Breast epithelium (tissue), 4 donors: ENCODE measurements at regions not wholly inside any gene's neighbourhood (a gene's known extent, or its start where the extent isn't known, plus 50 kb on each side); places are given as distances from the start of the nearest gene placed in this dataset.

Experiments used
- DNase-seq, 2 donors: peaks; one replicate each; pipeline ENCODE4 v3.0.0-alpha.2; 2019; ENCODE audit warnings: low spot score in 2 of 2
- H3K27ac ChIP-seq, 2 donors: fragments of 200-600 bp; sonication (generic) in 1 of 2; one replicate each; pipeline ENCODE4 v1.5.1; 2016 to 2019; ENCODE audit warnings: mild to moderate bottlenecking in 1 of 2
- H3K27me3 ChIP-seq, 2 donors: fragments of 200-600 bp; sonication (generic) in 1 of 2; one replicate each; pipeline versions ENCODE4 v1.5.1 to v1.6.0; 2017 to 2019; ENCODE audit warnings: control low read depth in 1 of 2, mild to moderate bottlenecking in 1 of 2
- H3K36me3 ChIP-seq: fragments of 200-600 bp; one replicate; pipeline ENCODE4 v1.5.1; 2019
- H3K4me1 ChIP-seq, 2 donors: fragments of 200-600 bp; sonication (generic); one replicate each; pipeline ENCODE4 v1.5.1; 2016 to 2019; ENCODE audit warnings: control low read depth in 1 of 2
- H3K4me3 ChIP-seq, 3 donors: fragments of 200-600 bp; sonication (generic); 1 replicate in 2 of 3; 2 replicates in 1 of 3; pipeline ENCODE4 v1.5.1; 2016 to 2019; ENCODE audit warnings: mild to moderate bottlenecking in 3 of 3, moderate library complexity in 2 of 3
- H3K9me3 ChIP-seq, 2 donors: fragments of 200-600 bp; sonication (generic) in 1 of 2; one replicate each; pipeline ENCODE4 v1.5.1; 2016 to 2019; ENCODE audit warnings: control low read depth in 1 of 2
- CTCF ChIP-seq, 3 donors: fragments of 450-650 bp; IDR thresholded peaks; one replicate each; pipeline ENCODE4 v1.5.1; 2016 to 2017; ENCODE audit warnings: antibody characterized with exemption in 3 of 3, mild to moderate bottlenecking in 3 of 3, moderate library complexity in 3 of 3
- POLR2A ChIP-seq: fragments of 450-650 bp; IDR thresholded peaks from one replicate; pipeline ENCODE4 v1.6.1; 2016; ENCODE audit warnings: antibody characterized with exemption, mild to moderate bottlenecking, moderate library complexity
- POLR2AphosphoS5 ChIP-seq, 3 donors: sonication (generic); formaldehyde crosslinking; IDR thresholded peaks; one replicate each; pipeline ENCODE4 v1.6.1; 2017; ENCODE audit warnings: antibody characterized with exemption in 3 of 3
- intact Hi-C: fragments of 100-400 bp; cut with DNase I; formaldehyde crosslinking; loops from one replicate; pipeline ENCODE4 v1.15.1; 2023; ENCODE audit warnings: low total_unique reads

DNA sequence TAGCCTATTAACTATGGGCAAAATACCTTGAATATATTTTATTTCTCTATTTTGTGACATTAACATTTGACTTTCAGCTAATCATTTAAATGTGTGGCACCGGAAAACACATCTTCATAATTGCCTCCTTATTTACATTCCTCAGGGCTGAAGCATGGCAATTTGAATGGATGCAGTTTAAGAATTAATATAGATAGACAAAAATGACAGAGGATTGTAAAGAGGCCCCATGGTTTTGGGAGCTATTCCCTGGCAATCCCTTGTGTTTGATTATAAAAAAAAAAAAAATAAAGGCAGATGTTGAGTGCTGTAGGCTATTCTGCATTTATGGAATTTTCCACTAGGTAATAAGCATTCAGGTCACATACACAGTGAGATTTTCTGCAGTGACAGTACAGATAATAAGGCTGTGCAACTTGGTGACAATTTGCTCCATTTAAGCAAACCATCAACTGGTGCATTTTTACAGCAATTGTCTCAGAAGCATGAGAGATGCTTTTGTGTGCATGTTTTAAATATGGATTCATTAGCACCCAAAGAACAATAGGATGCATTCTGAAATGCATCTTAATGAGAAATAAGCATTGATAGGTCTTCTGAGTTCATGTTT lies 123.2 kb upstream of the SLC38A4 start:
- TF ChIP-seq POLR2AphosphoS5 (IDR thresholded peaks at IDR 0.05), result no peak
- TF ChIP-seq CTCF (IDR thresholded peaks at IDR 0.05), result no peak
- TF ChIP-seq POLR2A, result no peak
- no peaks in the 10 kb centered on the region for H3K36me3 ChIP-seq
- H3K9me3 ChIP-seq, result no peaks in the 10 kb centered on the region
- H3K27ac ChIP-seq, result no peak overlapping the region
- intact Hi-C loops, result no loop called here
- DNase-seq, result no peak
- H3K4me1 ChIP-seq, result no peaks in the 10 kb centered on the region
- H3K27me3 ChIP-seq, result no peaks in the 10 kb centered on the region
- H3K4me3 ChIP-seq, result no peak overlapping the region

DNA sequence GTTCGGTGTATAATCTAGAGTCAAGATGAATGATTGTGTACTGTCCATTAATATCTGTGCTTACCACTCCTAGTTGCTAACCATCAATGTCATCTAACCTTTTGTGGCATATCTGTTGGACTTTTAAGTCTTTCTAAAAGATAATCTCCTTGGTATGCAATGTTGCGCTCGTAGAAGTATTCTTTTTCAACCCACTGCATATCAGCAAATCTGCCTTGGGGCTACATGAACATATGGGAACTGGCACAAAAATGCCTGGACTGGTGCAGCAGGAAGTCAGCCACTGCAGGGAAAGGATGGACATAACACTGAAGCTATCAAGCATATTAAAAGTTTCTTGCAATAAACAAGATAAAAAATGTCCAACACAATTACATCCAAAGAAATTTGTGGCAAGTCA lies 124.3 kb upstream of the SLC38A4 start:
- H3K36me3 ChIP-seq, result no peaks in the 10 kb centered on the region

GRCh38 chr12:46952880-46953483 lies 126.4 kb upstream of the PCED1B start:
- TF ChIP-seq POLR2AphosphoS5 (IDR thresholded peaks at IDR 0.05) (no peak), POLR2A (no peak), CTCF (IDR thresholded peaks at IDR 0.05) (no peak)
- no peaks in the 10 kb centered on the region for H3K27me3 ChIP-seq
- H3K4me1 ChIP-seq, result no peaks in the 10 kb centered on the region
- intact Hi-C loops, result no loop called here
- no peaks in the 10 kb centered on the region for H3K36me3 ChIP-seq
- no peak overlapping the region for H3K27ac ChIP-seq
- DNase-seq, result no peak
- no peak overlapping the region for H3K4me3 ChIP-seq
- H3K9me3 ChIP-seq, result no peaks in the 10 kb centered on the region

More for the DNA sequence above, 124.3 kb upstream of the SLC38A4 start:
- Histone ChIP-seq H3K27ac (no peak overlapping the region), H3K4me1 (no peaks in the 10 kb centered on the region), H3K27me3 (no peaks in the 10 kb centered on the region), H3K9me3 (no peaks in the 10 kb centered on the region), H3K4me3 (no peak overlapping the region)
- intact Hi-C loops, result no loop called here
- TF ChIP-seq POLR2AphosphoS5 (IDR thresholded peaks at IDR 0.05) (no peak), POLR2A (no peak), CTCF (IDR thresholded peaks at IDR 0.05) (no peak)
- DNase-seq, result no peak

- Histone ChIP-seq H3K27me3 (no peaks in the 10 kb centered on the region), H3K27ac (no peak overlapping the region), H3K4me3 (no peak overlapping the region), H3K4me1 (no peaks in the 10 kb centered on the region), H3K9me3 (no peaks in the 10 kb centered on the region), H3K36me3 (no peaks in the 10 kb centered on the region)
- intact Hi-C loops, result no loop called here
- DNase-seq, result no peak
- TF ChIP-seq POLR2A (no peak), CTCF (IDR thresholded peaks at IDR 0.05) (no peak), POLR2AphosphoS5 (IDR thresholded peaks at IDR 0.05) (no peak)
These were observed 122.9 kb upstream of the PCED1B start for GRCh38 chr12:46956451-46957035.

GRCh38 chr12:46958053-46958452 lies 121.4 kb upstream of the PCED1B start:
- TF ChIP-seq POLR2AphosphoS5 (IDR thresholded peaks at IDR 0.05) (no peak), CTCF (IDR thresholded peaks at IDR 0.05) (no peak), POLR2A (no peak)
- no peak overlapping the region for H3K27ac ChIP-seq
- no peak for DNase-seq
- no peak overlapping the region for H3K4me3 ChIP-seq
- intact Hi-C loops, result no loop called here
- H3K36me3 ChIP-seq, result no peaks in the 10 kb centered on the region
- no peaks in the 10 kb centered on the region for H3K27me3 ChIP-seq
- H3K4me1 ChIP-seq, result no peaks in the 10 kb centered on the region
- H3K9me3 ChIP-seq, result no peaks in the 10 kb centered on the region
